RWPE1 (cell line): ENCODE measurements at regions not wholly inside any gene's neighbourhood (a gene's known extent, or its start where the extent isn't known, plus 50 kb on each side); places are given as distances from the start of the nearest gene placed in this dataset.

ENCODE experiments used
- CTCF ChIA-PET: fragments of 350-600 bp; sonication (Branson Sonifier 250); formaldehyde crosslinking; extraction: SDS; loops from one replicate; lab custom pipeline; 2021; lab: Yijun Ruan, JAX
- POLR2A ChIA-PET: fragments of 400-600 bp; formaldehyde crosslinking; extraction: SDS; loops from one replicate; lab custom pipeline; 2020; ENCODE audit warnings: antibody characterized with exemption; ENCODE audit not compliant: low non-redundant PET; lab: Yijun Ruan, JAX
- DNase-seq: peaks from one replicate; pipeline ENCODE4 v3.0.0; 2012; ENCODE audit warnings: low spot score
- H3K27ac ChIP-seq: fragments of 450-650 bp; 2 replicates; pipeline ENCODE4 v1.5.1; 2017
- CTCF ChIP-seq: fragments of 450-650 bp; conservative IDR thresholded peaks from 2 replicates; pipeline ENCODE4 v1.5.1; 2017; ENCODE audit warnings: low read depth, mild to moderate bottlenecking

DNA sequence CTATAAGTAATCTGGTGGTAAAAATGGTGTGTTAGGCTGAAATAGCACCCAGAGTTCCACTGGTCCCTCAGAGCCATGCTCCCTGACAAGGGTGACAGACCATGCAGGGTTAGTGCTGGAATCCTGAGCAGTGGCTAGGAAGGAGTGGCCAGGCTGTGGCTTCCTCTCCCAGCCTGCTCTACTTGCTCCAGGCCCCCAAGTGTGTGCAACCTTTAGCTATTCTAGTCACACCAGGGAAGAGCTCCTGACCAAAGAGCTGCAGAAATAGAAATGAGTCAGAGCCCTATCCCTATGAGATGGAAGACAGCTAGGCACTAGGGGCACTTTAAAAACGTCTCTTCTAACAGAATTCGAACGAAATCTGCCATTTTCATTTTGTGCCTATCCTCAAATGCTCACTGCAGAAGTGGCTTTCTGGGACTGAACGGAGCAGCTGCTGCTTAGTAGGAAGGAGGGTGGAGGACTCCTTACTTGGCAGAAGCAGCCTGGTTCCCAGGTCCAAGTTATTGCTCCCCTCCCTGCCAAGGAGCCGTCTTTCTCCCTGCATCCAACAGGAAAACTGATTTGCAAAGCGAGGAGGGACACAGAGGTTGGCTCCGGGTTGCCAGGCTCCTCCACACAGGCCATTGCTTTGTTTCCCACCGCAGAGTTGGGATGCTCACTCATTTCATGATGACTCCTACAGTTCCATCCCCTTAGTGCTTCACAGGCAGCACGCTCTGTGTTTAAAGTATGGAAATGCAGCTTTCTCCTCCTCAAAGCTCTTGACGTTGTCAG lies 754.5 kb downstream of the C6orf118 start:
- TF ChIP-seq CTCF: no peak
- DNase-seq: no peak
- no peak overlapping the region for H3K27ac ChIP-seq
- ChIA-PET CTCF (no interaction called here), POLR2A (no interaction called here)

DNA sequence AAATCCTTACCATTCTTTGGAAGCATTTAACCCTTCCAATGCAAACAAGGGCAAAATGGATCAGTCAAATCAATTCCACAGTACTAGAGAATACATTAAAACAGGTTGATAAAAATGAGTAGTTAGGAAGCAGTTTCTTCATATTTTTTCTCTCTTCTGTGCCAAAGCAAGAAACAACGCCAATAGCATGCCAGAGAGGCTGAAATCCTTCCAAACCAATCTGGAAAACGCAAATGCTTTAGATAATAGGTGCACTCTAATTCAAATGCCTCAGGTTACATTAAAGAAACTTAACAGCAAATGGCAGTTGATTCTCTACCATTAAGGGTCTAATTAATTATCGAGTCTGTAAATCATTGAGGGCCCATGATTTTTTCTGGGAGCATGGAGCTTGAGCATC lies 755.2 kb downstream of the C6orf118 start:
- no peak for TF ChIP-seq CTCF
- CTCF ChIA-PET: no interaction called here
- H3K27ac ChIP-seq: no peak overlapping the region
- POLR2A ChIA-PET: no interaction called here
- DNase-seq: no peak

DNA sequence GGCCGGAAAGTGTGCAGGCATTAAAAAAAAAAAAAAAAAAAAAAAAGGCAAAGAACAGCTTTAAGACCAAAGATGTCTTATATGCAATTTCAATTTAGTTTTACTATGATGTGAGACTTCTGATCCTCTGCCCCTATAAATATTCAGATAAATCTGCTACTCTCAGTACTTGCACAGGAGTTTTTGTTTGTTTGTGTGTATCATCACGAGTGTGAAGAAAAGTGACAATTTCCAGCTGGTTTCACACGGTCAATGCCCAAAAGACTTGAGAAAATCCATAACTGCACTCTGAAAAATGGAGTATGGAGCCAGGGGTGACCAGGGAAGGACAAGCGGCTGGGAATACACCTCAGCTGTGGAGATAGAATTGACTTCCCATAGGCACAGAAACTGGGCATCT lies 757.7 kb downstream of the C6orf118 start:
- no peak for TF ChIP-seq CTCF
- ChIA-PET CTCF (interaction anchor here (1.2 kb wide), 1 partner anchor 9 kb away, joined by 3 read pairs; no protein-coding TSS in a partner anchor), POLR2A (no interaction called here)
- H3K27ac ChIP-seq: no peak overlapping the region
- DNase-seq: no peak

GRCh38 chr6:164547076-164547475 lies 762.3 kb downstream of the C6orf118 start:
- no peak overlapping the region for H3K27ac ChIP-seq
- TF ChIP-seq CTCF: no peak
- DNase-seq: no peak
- CTCF ChIA-PET: no interaction called here
- POLR2A ChIA-PET: no interaction called here

- no peak for DNase-seq
- H3K27ac ChIP-seq: no peak overlapping the region
- TF ChIP-seq CTCF: no peak
- CTCF ChIA-PET: no interaction called here
- POLR2A ChIA-PET: no interaction called here
Measured at GRCh38 chr6:164546263-164546662, 763.1 kb downstream of the C6orf118 start.

- CTCF ChIA-PET: no interaction called here
- TF ChIP-seq CTCF: no peak
- POLR2A ChIA-PET: no interaction called here
- H3K27ac ChIP-seq: no peak overlapping the region
- no peak for DNase-seq
Measured at GRCh38 chr6:164534070-164534766, 775.2 kb downstream of the C6orf118 start.
